GM23338 (cell line): ENCODE measurements at regions not wholly inside any gene's neighbourhood (a gene's known extent, or its start where the extent isn't known, plus 50 kb on each side); places are given as distances from the start of the nearest gene placed in this dataset.

Experiments used
- ATAC-seq: fragments of 200-7000 bp; cut with Tn5 transposase; 3 replicates; pipeline ENCODE4 v1.9.1; 2020
- DNase-seq: peaks from one replicate; pipeline ENCODE4 v3.0.0-alpha.2; 2015; ENCODE audit warnings: low spot score
- H2AFZ ChIP-seq: fragments of 200-600 bp; sonication (generic); 2 replicates; pipeline ENCODE4 v1.8.0; 2016; ENCODE audit warnings: antibody characterized with exemption, mild to moderate bottlenecking, moderate library complexity
- H3F3A ChIP-seq: fragments of 200-600 bp; sonication (generic); replicated peaks from 2 replicates; pipeline ENCODE4 v1.8.0; 2017; ENCODE audit warnings: antibody characterized with exemption, mixed run types, low read depth
- H3K27ac ChIP-seq: fragments of 200-600 bp; sonication (generic); 2 replicates; pipeline ENCODE4 v1.6.1; 2016; ENCODE audit warnings: low read depth
- H3K27me3 ChIP-seq: fragments of 200-600 bp; sonication (generic); 2 replicates; pipeline ENCODE4 v1.8.0; 2016; ENCODE audit warnings: mild to moderate bottlenecking, mixed run types, moderate library complexity; ENCODE audit not compliant: insufficient read depth
- H3K36me3 ChIP-seq: fragments of 200-600 bp; sonication (generic); 2 replicates; pipeline ENCODE4 v1.8.0; 2016; ENCODE audit warnings: mild to moderate bottlenecking; ENCODE audit not compliant: insufficient read depth
- H3K4me1 ChIP-seq: fragments of 200-600 bp; sonication (generic); 2 replicates; pipeline ENCODE4 v1.8.0; 2016; ENCODE audit warnings: mild to moderate bottlenecking, moderate library complexity; ENCODE audit not compliant: insufficient read depth
- H3K4me2 ChIP-seq: fragments of 200-600 bp; sonication (generic); 2 replicates; pipeline ENCODE4 v1.7.1; 2017; ENCODE audit warnings: mixed run types
- H3K4me3 ChIP-seq: fragments of 200-600 bp; sonication (generic); 2 replicates; pipeline ENCODE4 v1.6.1; 2016; ENCODE audit warnings: mixed run types
- H3K79me2 ChIP-seq: fragments of 200-600 bp; sonication (generic); replicated peaks from 2 replicates; pipeline ENCODE4 v1.8.0; 2017; ENCODE audit warnings: mild to moderate bottlenecking; ENCODE audit not compliant: insufficient read depth
- H3K9me2 ChIP-seq: fragments of 200-600 bp; sonication (generic); 2 replicates; pipeline ENCODE4 v1.8.0; 2017; ENCODE audit not compliant: insufficient read depth
- H4K20me1 ChIP-seq: fragments of 200-600 bp; sonication (generic); replicated peaks from 2 replicates; pipeline ENCODE4 v1.8.0; 2017; ENCODE audit warnings: mild to moderate bottlenecking; ENCODE audit not compliant: insufficient read depth
- H3K27ac Mint-ChIP-seq: 2 replicates; pipeline ENCODE4 v1.8.0; 2020; ENCODE audit warnings: inconsistent platforms, mild to moderate bottlenecking, moderate library complexity, mixed read lengths
- H3K27me3 Mint-ChIP-seq: 3 replicates; pipeline ENCODE4 v1.8.0; 2022; ENCODE audit warnings: low read depth, mild to moderate bottlenecking, moderate library complexity, mixed read lengths, inconsistent platforms; ENCODE audit not compliant: insufficient read depth, poor library complexity
- H3K36me3 Mint-ChIP-seq: 3 replicates; pipeline ENCODE4 v1.8.0; 2021; ENCODE audit warnings: low read depth, mild to moderate bottlenecking, inconsistent platforms, moderate library complexity, mixed read lengths
- H3K4me1 Mint-ChIP-seq: 3 replicates; pipeline ENCODE4 v1.8.0; 2020; ENCODE audit warnings: mild to moderate bottlenecking, inconsistent platforms, mixed read lengths
- H3K4me3 Mint-ChIP-seq: 3 replicates; pipeline ENCODE4 v1.8.0; 2021; ENCODE audit warnings: moderate library complexity, mild to moderate bottlenecking, inconsistent platforms, mixed read lengths
- H3K9me3 Mint-ChIP-seq: 3 replicates; pipeline ENCODE4 v1.8.0; 2020; ENCODE audit warnings: moderate library complexity, mild to moderate bottlenecking, inconsistent platforms, mixed read lengths
- CREB1 ChIP-seq: fragments of 250-450 bp; sonication (Bioruptor Pico); IDR thresholded peaks from 2 replicates; pipeline ENCODE4 v1.5.0; 2020; ENCODE audit warnings: low read depth, mild to moderate bottlenecking, moderate library complexity
- CTCF ChIP-seq, 2 experiments: fragments of 200-600 bp in 1 of 2; sonication (generic) in 1 of 2; conservative IDR thresholded peaks; 2 replicates each; pipeline versions ENCODE4 v1.5.1 to v1.6.1; 2016 to 2017; ENCODE audit warnings: antibody characterized with exemption in 2 of 2, low read depth in 2 of 2, mild to moderate bottlenecking in 2 of 2, moderate library complexity in 1 of 2
- ETS1 ChIP-seq: IDR thresholded peaks from 2 replicates; pipeline ENCODE4 v1.6.1; 2016; ENCODE audit warnings: antibody characterized with exemption
- EZH2 ChIP-seq: fragments of 200-600 bp; sonication (generic); IDR thresholded peaks from one replicate; pipeline ENCODE4 v1.8.0; 2017; ENCODE audit warnings: antibody characterized with exemption, mild to moderate bottlenecking, low read depth; ENCODE audit not compliant: unreplicated experiment
- EZH2phosphoT487 ChIP-seq: fragments of 200-600 bp; sonication (generic); IDR thresholded peaks from one replicate; pipeline ENCODE4 v1.8.1; 2018; ENCODE audit warnings: antibody characterized with exemption; ENCODE audit not compliant: unreplicated experiment
- JUNB ChIP-seq: IDR thresholded peaks from one replicate; pipeline ENCODE4 v1.6.1; 2016; ENCODE audit warnings: antibody characterized with exemption; ENCODE audit not compliant: unreplicated experiment
- NANOG ChIP-seq: IDR thresholded peaks from 2 replicates; pipeline ENCODE4 v1.6.1; 2016; ENCODE audit warnings: antibody characterized with exemption, borderline replicate concordance
- POLR2AphosphoS5 ChIP-seq: IDR thresholded peaks from 2 replicates; pipeline ENCODE4 v1.6.1; 2016; ENCODE audit warnings: antibody characterized with exemption, low read depth
- REST ChIP-seq: IDR thresholded peaks from one replicate; pipeline ENCODE4 v1.6.1; 2018; ENCODE audit warnings: antibody characterized with exemption; ENCODE audit not compliant: unreplicated experiment
- STAT1 ChIP-seq: IDR thresholded peaks from one replicate; pipeline ENCODE4 v1.6.1; 2016; ENCODE audit warnings: antibody characterized with exemption; ENCODE audit not compliant: unreplicated experiment
- ZNF114 ChIP-seq: fragments of 250-450 bp; sonication (Bioruptor Pico); IDR thresholded peaks from 2 replicates; pipeline ENCODE4 v1.5.0; 2020; ENCODE audit warnings: mild to moderate bottlenecking, moderate library complexity
- ZNF331 ChIP-seq: fragments of 250-450 bp; sonication (Bioruptor Pico); IDR thresholded peaks from 2 replicates; pipeline ENCODE4 v1.5.0; 2020; ENCODE audit warnings: low read depth, mild to moderate bottlenecking, moderate library complexity
- ZNF462 ChIP-seq: fragments of 250-450 bp; sonication (Bioruptor Pico); IDR thresholded peaks from 2 replicates; pipeline ENCODE4 v1.5.0; 2020; ENCODE audit warnings: mild to moderate bottlenecking, moderate library complexity

- no peaks in the 10 kb centered on the region for H3F3A ChIP-seq
- no peaks in the 10 kb centered on the region for H4K20me1 ChIP-seq
- H3K27ac ChIP-seq = no peak overlapping the region
- TF ChIP-seq ZNF331 (CRISPR knock-in tag) = no peak
- no peak for TF ChIP-seq STAT1
- no peak for TF ChIP-seq NANOG
- TF ChIP-seq EZH2phosphoT487 = no peak
- TF ChIP-seq REST = no peak
- TF ChIP-seq EZH2 = no peak
- no peak for TF ChIP-seq ETS1
- TF ChIP-seq JUNB = no peak
- TF ChIP-seq ZNF114 (CRISPR knock-in tag) = no peak
- TF ChIP-seq CREB1 (CRISPR knock-in tag) = no peak
- no peak for TF ChIP-seq ZNF462 (CRISPR knock-in tag)
- TF ChIP-seq CTCF (conservative IDR thresholded peaks at IDR 0.05; ENCODE audit: low read depth in 2 of 2) = no peak
- no peak for TF ChIP-seq POLR2AphosphoS5
- no peak overlapping the region for H3K27ac Mint-ChIP-seq
- ATAC-seq (no peak), DNase-seq (no peak)
- no peaks in the 10 kb centered on the region for H3K36me3 ChIP-seq
- H3K9me3 Mint-ChIP-seq = no peaks in the 10 kb centered on the region; the same call in 2 of the 3 replicates
- H3K27me3 ChIP-seq = no peaks in the 10 kb centered on the region
- no peaks in the 10 kb centered on the region for H3K9me2 ChIP-seq
- no peak overlapping the region for H3K4me2 ChIP-seq
- no peaks in the 10 kb centered on the region; the same call in 2 of the 3 replicates for H3K36me3 Mint-ChIP-seq
- no peaks in the 10 kb centered on the region for H3K4me1 Mint-ChIP-seq
- H3K27me3 Mint-ChIP-seq = peaks cover 14% of the 10 kb centered on the region
- no peak overlapping the region for H2AFZ ChIP-seq
- no peaks in the 10 kb centered on the region for H3K79me2 ChIP-seq
- no peaks in the 10 kb centered on the region for H3K4me1 ChIP-seq
- no peak overlapping the region for H3K4me3 ChIP-seq
- no peak overlapping the region for H3K4me3 Mint-ChIP-seq
Measured at GRCh38 chr4:3711183-3712111, 54.7 kb upstream of the ADRA2C start.
